ENCODE measurements at regions not wholly inside any gene's neighbourhood (a gene's known extent, or its start where the extent isn't known, plus 50 kb on each side); places are given as distances from the start of the nearest gene placed in this dataset.

GRCh38 chr14:76287063-76287462 is 88.9 kb upstream of the ESRRB start:
- Histone ChIP-seq H3K9ac (ENCODE audit: insufficient read depth, low read length) (no peak overlapping the region), H3K79me2 (ENCODE audit: control insufficient read depth, insufficient read depth, low read length) (no peaks in the 10 kb centered on the region), H3K36me3 (ENCODE audit: control insufficient read depth, insufficient read depth, low read length) (no peaks in the 10 kb centered on the region), H2AFZ (ENCODE audit: low read length) (no peak overlapping the region), H4K20me1 (ENCODE audit: control insufficient read depth, extremely low read depth, insufficient read depth, low read length) (no peaks in the 10 kb centered on the region), H3K4me2 (ENCODE audit: extremely low read depth, insufficient read depth, low read length) (no peak overlapping the region), H3K27ac (ENCODE audit: insufficient read depth, low read length) (no peak overlapping the region), H3K27me3 (ENCODE audit: control insufficient read depth, insufficient read depth, low read length) (no peaks in the 10 kb centered on the region), H3K4me3 (replicated peaks in 1 of 4; ENCODE audit: control extremely low read depth in 1 of 4, insufficient read depth in 1 of 4, low read depth in 3 of 4, low read length in 4 of 4) (no peak overlapping the region), H3K9me3 (ENCODE audit: control insufficient read depth, insufficient read depth, low read depth, low read length) (no peaks in the 10 kb centered on the region), H3K4me1 (ENCODE audit: control insufficient read depth, extremely low read depth, insufficient read depth, low read length) (no peaks in the 10 kb centered on the region)
- DNase-seq (ENCODE audit: low read depth in 2 of 2): no peak
- TF ChIP-seq CTCF (conservative IDR thresholded peaks at IDR 0.05 in 1 of 2, IDR thresholded peaks at IDR 0.05 in 1 of 2; ENCODE audit: low read depth in 1 of 2, low read length in 2 of 2): no peak
- no peak for TF ChIP-seq EZH2 (IDR thresholded peaks at IDR 0.05; ENCODE audit: low read length, missing control alignments)

- H3K9ac ChIP-seq (ENCODE audit: insufficient read depth, low read length): no peak overlapping the region
- no peak overlapping the region for H3K4me3 ChIP-seq (replicated peaks in 1 of 4; ENCODE audit: control extremely low read depth in 1 of 4, insufficient read depth in 1 of 4, low read depth in 3 of 4, low read length in 4 of 4)
- H3K4me1 ChIP-seq (ENCODE audit: control insufficient read depth, extremely low read depth, insufficient read depth, low read length): no peaks in the 10 kb centered on the region
- H3K9me3 ChIP-seq (ENCODE audit: control insufficient read depth, insufficient read depth, low read depth, low read length): no peaks in the 10 kb centered on the region
- H3K79me2 ChIP-seq (ENCODE audit: control insufficient read depth, insufficient read depth, low read length): no peaks in the 10 kb centered on the region
- no peak overlapping the region for H2AFZ ChIP-seq (ENCODE audit: low read length)
- DNase-seq (ENCODE audit: low read depth in 2 of 2): no peak
- H3K27me3 ChIP-seq (ENCODE audit: control insufficient read depth, insufficient read depth, low read length): no peaks in the 10 kb centered on the region
- H3K36me3 ChIP-seq (ENCODE audit: control insufficient read depth, insufficient read depth, low read length): no peaks in the 10 kb centered on the region
- H3K27ac ChIP-seq (ENCODE audit: insufficient read depth, low read length): no peak overlapping the region
- TF ChIP-seq EZH2 (IDR thresholded peaks at IDR 0.05; ENCODE audit: low read length, missing control alignments): no peak
- TF ChIP-seq CTCF (conservative IDR thresholded peaks at IDR 0.05 in 1 of 2, IDR thresholded peaks at IDR 0.05 in 1 of 2; ENCODE audit: low read depth in 1 of 2, low read length in 2 of 2): no peak
- no peak overlapping the region for H3K4me2 ChIP-seq (ENCODE audit: extremely low read depth, insufficient read depth, low read length)
- H4K20me1 ChIP-seq (ENCODE audit: control insufficient read depth, extremely low read depth, insufficient read depth, low read length): no peaks in the 10 kb centered on the region
Observed at GRCh38 chr14:76289276-76289675, 86.7 kb upstream of the ESRRB start.

- Histone ChIP-seq H3K9ac (ENCODE audit: insufficient read depth, low read length) (no peak overlapping the region), H3K27ac (ENCODE audit: insufficient read depth, low read length) (no peak overlapping the region), H4K20me1 (ENCODE audit: control insufficient read depth, extremely low read depth, insufficient read depth, low read length) (no peaks in the 10 kb centered on the region), H3K4me3 (replicated peaks in 1 of 4; ENCODE audit: control extremely low read depth in 1 of 4, insufficient read depth in 1 of 4, low read depth in 3 of 4, low read length in 4 of 4) (no peak overlapping the region), H3K4me1 (ENCODE audit: control insufficient read depth, extremely low read depth, insufficient read depth, low read length) (no peaks in the 10 kb centered on the region), H3K9me3 (ENCODE audit: control insufficient read depth, insufficient read depth, low read depth, low read length) (no peaks in the 10 kb centered on the region), H3K79me2 (ENCODE audit: control insufficient read depth, insufficient read depth, low read length) (no peaks in the 10 kb centered on the region), H3K27me3 (ENCODE audit: control insufficient read depth, insufficient read depth, low read length) (no peaks in the 10 kb centered on the region), H3K4me2 (ENCODE audit: extremely low read depth, insufficient read depth, low read length) (no peak overlapping the region), H3K36me3 (ENCODE audit: control insufficient read depth, insufficient read depth, low read length) (no peaks in the 10 kb centered on the region), H2AFZ (ENCODE audit: low read length) (no peak overlapping the region)
- no peak for DNase-seq (ENCODE audit: low read depth in 2 of 2)
- TF ChIP-seq EZH2 (IDR thresholded peaks at IDR 0.05; ENCODE audit: low read length, missing control alignments) (no peak), CTCF (conservative IDR thresholded peaks at IDR 0.05 in 1 of 2, IDR thresholded peaks at IDR 0.05 in 1 of 2; ENCODE audit: low read depth in 1 of 2, low read length in 2 of 2) (no peak)
Observed at GRCh38 chr14:76292561-76292960, 83.4 kb upstream of the ESRRB start.
